GM18873 (cell line): ENCODE measurements at regions not wholly inside any gene's neighbourhood (a gene's known extent, or its start where the extent isn't known, plus 50 kb on each side); places are given as distances from the start of the nearest gene placed in this dataset.

Source experiments
- ATAC-seq: cut with Tn5 transposase; IDR thresholded peaks from one replicate; pipeline ENCODE4 v1.9.1; 2021; ENCODE audit warnings: mild to moderate bottlenecking, moderate library complexity, moderate number of reproducible peaks; ENCODE audit not compliant: unreplicated experiment, low FRiP score

DNA sequence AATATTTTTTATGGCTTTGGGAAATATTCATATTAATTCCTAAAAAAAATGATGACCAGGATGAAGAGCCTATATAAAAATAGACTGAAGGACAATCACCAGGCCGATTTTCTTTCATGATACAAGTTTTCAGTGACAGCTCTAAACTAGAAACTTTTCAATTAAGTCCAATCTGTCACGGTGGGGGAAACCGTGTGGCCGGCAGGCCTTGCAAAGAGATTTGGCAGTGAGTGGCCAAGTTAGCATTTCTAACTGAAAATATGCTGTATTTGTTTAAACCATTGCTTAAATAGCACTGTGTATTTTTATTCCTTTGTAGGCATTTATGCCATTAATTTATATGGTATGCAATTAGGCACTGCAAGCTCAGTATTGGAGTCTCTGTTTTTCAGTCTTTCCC lies 294.5 kb upstream of the NRIP1 start:
- no peak for ATAC-seq

- no peak for ATAC-seq
Observed at GRCh38 chr21:15362458-15362857, 297.7 kb upstream of the NRIP1 start.

GRCh38 chr21:15363921-15364320 lies 299.1 kb upstream of the NRIP1 start:
- ATAC-seq = no peak

GRCh38 chr21:15365751-15366392 lies 301.1 kb upstream of the NRIP1 start:
- ATAC-seq = no peak

DNA sequence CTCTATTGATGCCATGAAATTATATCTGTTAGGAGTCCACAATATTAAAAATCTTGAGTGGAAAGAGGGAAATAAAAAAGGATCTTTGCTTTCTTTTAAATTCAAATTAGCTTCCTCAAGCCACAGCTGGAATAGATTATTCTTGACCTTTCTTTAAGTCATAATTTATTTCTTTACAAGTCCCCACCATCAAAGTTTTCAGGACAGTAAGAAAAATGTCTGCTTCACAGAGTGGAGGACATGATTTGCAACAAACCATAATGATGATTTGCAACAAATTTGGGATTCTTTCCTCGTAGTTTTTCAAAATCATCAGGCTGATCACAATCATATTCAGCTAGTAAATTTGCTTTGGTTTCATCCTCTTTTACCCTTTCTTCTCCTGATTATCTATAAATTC lies 301.8 kb upstream of the NRIP1 start:
- no peak for ATAC-seq

- no peak for ATAC-seq
Observed at GRCh38 chr21:15367061-15367626, 302.3 kb upstream of the NRIP1 start.

- no peak for ATAC-seq
Observed at GRCh38 chr21:15370462-15370975, 305.7 kb upstream of the NRIP1 start.

- ATAC-seq = no peak
Observed at GRCh38 chr21:15373941-15374340, 309.1 kb upstream of the NRIP1 start.

- no peak for ATAC-seq
Observed at GRCh38 chr21:15379776-15380175, 315.0 kb upstream of the NRIP1 start.

DNA sequence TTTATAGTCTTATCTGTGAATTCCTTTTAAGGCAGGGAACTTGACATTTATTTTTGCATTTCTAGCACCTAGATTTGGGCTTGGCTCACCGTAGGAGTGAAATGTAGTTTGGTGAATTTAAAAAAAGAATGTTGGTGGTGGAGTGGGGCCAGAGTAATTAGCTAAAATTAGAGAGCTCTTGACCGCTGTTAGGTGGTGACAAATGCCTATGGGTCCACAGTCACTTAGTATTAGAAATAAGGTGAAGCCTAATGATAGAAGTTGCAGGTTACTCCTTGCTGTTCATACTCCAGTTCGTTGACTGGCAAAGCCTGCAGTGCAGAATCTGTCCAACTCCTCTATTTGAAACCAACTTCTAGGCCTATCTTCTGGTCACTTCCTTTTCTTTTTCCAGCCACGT lies 318.8 kb upstream of the NRIP1 start:
- no peak for ATAC-seq

GRCh38 chr21:15390049-15390448 lies 325.2 kb upstream of the NRIP1 start:
- ATAC-seq = no peak

GRCh38 chr21:15397258-15397657 lies 332.5 kb upstream of the NRIP1 start:
- no peak for ATAC-seq

- ATAC-seq = no peak
Observed at GRCh38 chr21:15400905-15401304, 328.9 kb upstream of the USP25 start.

GRCh38 chr21:15401331-15401730 lies 328.5 kb upstream of the USP25 start:
- no peak for ATAC-seq

- no peak for ATAC-seq
Observed at GRCh38 chr21:15405214-15405613, 324.6 kb upstream of the USP25 start.

GRCh38 chr21:15406791-15407190 lies 323.0 kb upstream of the USP25 start:
- no peak for ATAC-seq

GRCh38 chr21:15407585-15407984 lies 322.2 kb upstream of the USP25 start:
- ATAC-seq = no peak

DNA sequence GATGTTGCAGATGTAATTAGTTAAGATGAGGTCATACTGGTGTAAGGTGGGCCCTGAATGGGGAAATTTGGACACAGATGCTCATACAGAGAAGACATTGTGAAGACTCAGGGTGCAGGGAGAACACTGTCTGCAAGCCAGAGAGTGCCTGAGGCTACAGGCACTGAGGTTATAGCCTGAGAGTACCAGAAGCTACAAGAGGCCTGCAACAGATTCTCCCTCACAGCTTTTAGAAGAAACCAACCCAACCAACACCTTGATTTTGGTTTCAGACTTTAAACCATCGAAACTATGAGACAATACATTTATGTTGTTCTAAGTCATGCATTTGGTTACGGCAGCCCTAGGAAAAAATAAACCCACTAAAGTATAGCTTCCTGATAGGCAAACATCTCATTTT lies 321.7 kb upstream of the USP25 start:
- ATAC-seq = no peak

- ATAC-seq = no peak
Observed at GRCh38 chr21:15409031-15409430, 320.8 kb upstream of the USP25 start.

DNA sequence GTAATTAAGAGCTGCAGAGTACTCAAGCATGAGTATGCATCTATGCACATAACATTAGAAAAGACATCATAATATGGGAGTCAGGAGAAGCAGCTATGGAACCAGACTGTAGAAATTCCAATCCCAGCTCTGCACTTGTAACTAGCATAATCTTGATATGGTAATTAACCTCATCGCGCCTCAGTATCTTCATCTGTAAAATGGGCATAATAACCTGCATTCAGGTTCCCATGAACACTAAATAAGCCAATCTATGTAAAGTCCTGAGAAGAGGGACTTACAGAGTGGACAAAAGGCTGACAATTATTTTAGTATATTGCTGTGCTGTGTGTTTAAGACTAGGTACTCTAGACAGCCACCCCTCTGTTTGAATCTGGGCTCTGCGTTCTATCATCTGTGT lies 318.9 kb upstream of the USP25 start:
- no peak for ATAC-seq

- ATAC-seq = no peak
Observed at GRCh38 chr21:15414057-15414456, 315.7 kb upstream of the USP25 start.

DNA sequence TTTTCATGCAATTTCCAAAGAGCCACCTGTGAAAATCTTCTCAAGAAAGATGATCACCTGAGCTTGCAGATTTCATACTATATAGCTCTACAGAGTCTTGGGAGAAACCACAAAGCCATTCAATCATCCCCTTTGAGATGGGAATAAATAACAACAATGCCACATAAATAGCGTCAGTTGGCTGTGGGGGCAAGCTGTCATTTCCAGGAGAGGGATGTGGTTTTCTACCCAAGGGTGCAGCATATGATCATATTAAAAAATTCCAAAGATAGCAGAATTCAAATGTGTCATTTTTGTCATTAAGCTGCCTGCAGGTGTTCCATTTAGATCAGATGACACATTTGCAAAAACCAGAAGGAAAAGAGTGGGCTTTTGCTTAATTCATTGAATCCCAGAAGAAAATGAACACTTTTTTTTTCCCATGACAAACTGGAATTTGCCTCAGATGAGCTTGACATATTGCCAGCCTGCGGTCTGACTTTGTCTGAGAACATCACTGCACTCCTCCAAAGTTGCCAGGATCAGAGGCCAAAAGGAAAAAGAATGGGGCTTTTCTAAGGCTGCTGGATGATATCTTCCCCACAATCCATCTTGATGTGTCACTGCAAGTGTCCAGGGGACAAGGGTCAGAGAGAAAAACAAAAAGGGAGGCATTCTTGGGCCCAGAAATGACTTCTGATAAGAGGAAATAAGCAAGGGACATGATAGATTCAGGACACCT lies 314.1 kb upstream of the USP25 start:
- no peak for ATAC-seq
